Pancreas (tissue), 10 donors: ENCODE measurements at regions not wholly inside any gene's neighbourhood (a gene's known extent, or its start where the extent isn't known, plus 50 kb on each side); places are given as distances from the start of the nearest gene placed in this dataset.
A peak's percentile ranks its signal among the peaks of the same experiment; 100 is the strongest.

ENCODE experiments used
- ATAC-seq, 4 donors: fragments of 200-7000 bp; cut with Tn5 transposase; one replicate each; pipeline versions ENCODE4 v1.8.0 to v1.9.1; 2020; ENCODE audit warnings: mild to moderate bottlenecking in 4 of 4, moderate library complexity in 4 of 4
- DNase-seq, 6 donors: peaks; one replicate each; pipeline ENCODE4 v3.0.0-alpha.2; 2020
- FAIRE-seq: peaks from 2 replicates; lab custom pipeline; 2012; peaks lifted over from hg19 to GRCh38; lab: Jason Lieb, UNC
- H3K27ac ChIP-seq, 4 donors: fragments of 200-600 bp; sonication (generic); 1 replicate in 3 of 4; 2 replicates in 1 of 4; pipeline versions ENCODE4 v1.5.0 to v1.8.0; 2020
- H3K27me3 ChIP-seq, 4 donors: fragments of 200-600 bp; one replicate each; pipeline ENCODE4 v1.8.0; 2021
- H3K36me3 ChIP-seq, 3 donors: fragments of 200-600 bp; sonication (generic) in 1 of 3; one replicate each; pipeline versions ENCODE4 v1.5.0 to v1.8.0; 2020 to 2021
- H3K4me1 ChIP-seq, 3 donors: fragments of 200-600 bp; one replicate each; pipeline ENCODE4 v1.8.0; 2021
- H3K4me3 ChIP-seq, 4 donors: fragments of 200-600 bp; sonication (generic) in 2 of 4; one replicate each; pipeline versions ENCODE4 v1.5.0 to v1.8.0; 2020 to 2021
- H3K9me3 ChIP-seq, 4 donors: fragments of 200-600 bp; one replicate each; pipeline ENCODE4 v1.8.0; 2021
- CTCF ChIP-seq, 4 donors: fragments of 200-600 bp; sonication (generic) in 3 of 4; IDR thresholded peaks; one replicate each; pipeline versions ENCODE4 v1.5.0 to v1.8.0; 2021; ENCODE audit warnings: antibody characterized with exemption in 4 of 4
- WGBS, 2 donors: extraction: QIAGEN DNeasy Blood & Tissue Kit; methylation state at CpG; one replicate each; pipeline ENCODE4 v1.1.7; 2013; 5-methylcytosine and 5-hydroxymethylcytosine counted together
- intact Hi-C, 3 donors: fragments of 100-400 bp; cut with DNase I; formaldehyde crosslinking; loops; one replicate each; pipeline versions ENCODE4 v1.11.1 to v1.14.2; 2022
- donor health status: healthy with polysubstance abuse.
- donor health status: DM: no; HTN: no; CAD: no; lungs with moderate emphysema.
- donor health status: DM: no; HTN: no; CAD: no.
- donor health status: control.
- donor health status: control.
- donor health status: Bipolar disorder and iron deficiency.
- donor health status: DM: yes; HTN: yes; CAD: no.
- donor health status: DM: no; HTN: no; CAD: no.
- donor health status: DM: no; HTN: no; CAD: no.
- donor health status: DM: yes; HTN: yes; CAD: no.

GRCh38 chr22:48744967-48745841, 1082.5 kb downstream of the BRD1 start:
- FAIRE-seq: no peak
- no peak for TF ChIP-seq CTCF (IDR thresholded peaks at IDR 0.05)
- intact Hi-C loops: no loop called here

GRCh38 chr22:48744283-48744641, 1083.4 kb downstream of the BRD1 start:
- intact Hi-C loops: no loop called here
- FAIRE-seq (no peak), ATAC-seq (no peak), DNase-seq (peak in 2 of 6 donors; percentile 3 to 5)
- H3K4me1 ChIP-seq: no peaks in the 10 kb centered on the region
- no peaks in the 10 kb centered on the region for H3K36me3 ChIP-seq
- no peak overlapping the region for H3K27ac ChIP-seq
- no peaks in the 10 kb centered on the region for H3K9me3 ChIP-seq
- H3K27me3 ChIP-seq: no peaks in the 10 kb centered on the region
- 75 to 82% methylated on average over 11 of the region's 11 CpGs for WGBS, 2 donors
- no peak for TF ChIP-seq CTCF (IDR thresholded peaks at IDR 0.05)
- H3K4me3 ChIP-seq: no peak overlapping the region

More at GRCh38 chr22:48744967-48745841, 1082.5 kb downstream of the BRD1 start:
- DNase-seq (peak in 2 of 6 donors; percentile 1 to 4), ATAC-seq (no peak)
- Histone ChIP-seq H3K36me3 (no peaks in the 10 kb centered on the region), H3K9me3 (no peaks in the 10 kb centered on the region), H3K4me1 (no peaks in the 10 kb centered on the region), H3K4me3 (no peak overlapping the region), H3K27ac (no peak overlapping the region), H3K27me3 (no peaks in the 10 kb centered on the region)
- WGBS, 2 donors: 69 to 84% methylated on average over 40 of the region's 40 CpGs

DNA sequence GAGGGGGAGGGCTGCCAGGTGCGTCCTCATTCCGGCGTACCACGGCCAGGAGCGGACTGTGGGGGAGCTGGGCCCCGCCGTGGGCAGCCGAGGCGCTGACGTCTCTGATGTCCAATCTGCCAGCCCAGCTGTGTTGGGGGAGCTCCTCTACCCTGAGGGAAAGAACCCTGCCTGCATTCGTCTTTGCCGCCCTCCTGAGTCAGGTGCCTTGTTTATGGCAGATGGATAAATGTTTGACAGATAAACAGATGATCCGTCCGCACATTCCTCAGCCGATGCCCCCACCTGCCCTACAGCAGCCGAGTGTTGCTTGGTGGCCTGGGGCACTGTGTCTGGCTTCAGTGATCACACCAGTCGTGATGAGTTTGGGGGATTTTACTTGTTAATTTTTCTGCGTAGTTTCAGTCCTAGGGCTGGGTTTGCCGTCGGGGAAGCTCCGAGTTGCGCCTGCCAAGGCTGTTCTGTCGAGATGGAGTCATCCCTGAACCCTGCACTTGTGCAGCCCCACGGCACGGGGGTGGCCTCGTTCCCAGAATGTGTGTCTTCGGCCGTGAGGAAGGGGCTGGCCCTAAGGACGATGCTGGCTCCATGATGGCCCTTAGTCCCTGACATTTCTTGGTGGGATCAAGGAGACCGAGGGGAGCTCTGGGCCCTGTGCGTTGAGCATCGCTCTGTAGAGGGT, 1083.9 kb downstream of the BRD1 start:
- no peak for TF ChIP-seq CTCF (IDR thresholded peaks at IDR 0.05)
- H3K4me1 ChIP-seq: no peaks in the 10 kb centered on the region
- DNase-seq (peak in 2 of 6 donors; percentile 3 to 5), FAIRE-seq (no peak), ATAC-seq (no peak)
- WGBS, 2 donors: 58 to 70% methylated on average over 32 of the region's 32 CpGs
- no peaks in the 10 kb centered on the region for H3K36me3 ChIP-seq
- H3K27ac ChIP-seq: no peak overlapping the region
- no peaks in the 10 kb centered on the region for H3K9me3 ChIP-seq
- intact Hi-C loops: no loop called here
- H3K4me3 ChIP-seq: no peak overlapping the region
- no peaks in the 10 kb centered on the region for H3K27me3 ChIP-seq

- no peak for FAIRE-seq
- TF ChIP-seq CTCF (IDR thresholded peaks at IDR 0.05): no peak
- DNase-seq: peak in 2 of 6 donors; percentile 5 to 39
- Histone ChIP-seq H3K4me1 (no peaks in the 10 kb centered on the region), H3K9me3 (no peaks in the 10 kb centered on the region), H3K4me3 (no peak overlapping the region), H3K27ac (no peak overlapping the region), H3K27me3 (no peaks in the 10 kb centered on the region), H3K36me3 (no peaks in the 10 kb centered on the region)
- WGBS, 2 donors: 71 to 84% methylated on average over 35 to 39 of the region's 39 CpGs
- intact Hi-C loops: no loop called here
- no peak for ATAC-seq
Measured at GRCh38 chr22:48742556-48743343, 1084.9 kb downstream of the BRD1 start.
